Right lobe of liver (tissue), 6 donors: ENCODE measurements at regions not wholly inside any gene's neighbourhood (a gene's known extent, or its start where the extent isn't known, plus 50 kb on each side); places are given as distances from the start of the nearest gene placed in this dataset.
A peak's percentile ranks its signal among the peaks of the same experiment; 100 is the strongest.

Experiments used
- ATAC-seq, 4 donors: fragments of 200-7000 bp; cut with Tn5 transposase; one replicate each; pipeline ENCODE4 v1.9.1; 2020; ENCODE audit warnings: mild to moderate bottlenecking in 4 of 4, moderate library complexity in 4 of 4
- DNase-seq, 3 donors: peaks; one replicate each; pipeline ENCODE4 v3.0.0-alpha.2; 2020
- H3K27ac ChIP-seq, 3 donors: fragments of 200-600 bp; one replicate each; pipeline ENCODE4 v1.8.0; 2022
- H3K27me3 ChIP-seq, 2 donors: fragments of 200-600 bp; one replicate each; pipeline ENCODE4 v1.8.0; 2022
- H3K36me3 ChIP-seq, 4 donors: fragments of 200-600 bp; sonication (generic) in 1 of 4; one replicate each; pipeline versions ENCODE4 v1.5.1 to v1.8.0; 2017 to 2022; ENCODE audit warnings: control low read depth in 1 of 4
- H3K4me1 ChIP-seq, 4 donors: fragments of 200-600 bp; sonication (generic) in 1 of 4; one replicate each; pipeline versions ENCODE4 v1.5.1 to v1.8.0; 2017 to 2022; ENCODE audit warnings: control low read depth in 1 of 4
- H3K4me3 ChIP-seq, 3 donors: fragments of 200-600 bp; one replicate each; pipeline ENCODE4 v1.8.0; 2022
- H3K9me3 ChIP-seq, 4 donors: fragments of 200-600 bp; sonication (generic) in 1 of 4; one replicate each; pipeline versions ENCODE4 v1.5.1 to v1.8.0; 2017 to 2022; ENCODE audit warnings: control low read depth in 1 of 4
- CTCF ChIP-seq, 4 donors: fragments of 200-600 bp in 3 of 4; fragments of 450-650 bp in 1 of 4; IDR thresholded peaks; one replicate each; pipeline versions ENCODE4 v1.5.1 to v1.8.0; 2016 to 2022; ENCODE audit warnings: antibody characterized with exemption in 4 of 4, mild to moderate bottlenecking in 2 of 4
- POLR2A ChIP-seq: fragments of 450-650 bp; IDR thresholded peaks from one replicate; pipeline ENCODE4 v1.6.1; 2017; ENCODE audit warnings: antibody characterized with exemption, mild to moderate bottlenecking
- WGBS: methylation state at CpG from one replicate; pipeline ENCODE4 v1.1.6; 2018; ENCODE audit warnings: low coverage, low lambda C conversion rate; ENCODE audit not compliant: insufficient coverage; ENCODE audit errors: missing lambda C conversion rate; 5-methylcytosine and 5-hydroxymethylcytosine counted together
- intact Hi-C, 2 donors: fragments of 100-400 bp; cut with DNase I; formaldehyde crosslinking; loops; one replicate each; pipeline versions ENCODE4 v1.11.2 to v1.14.1; 2022
- donor health status: DM: no; HTN: yes; CAD: no.
- donor health status: DM: no; HTN: no; CAD: no.
- donor health status: DM: no; HTN: no; CAD: no.
- donor health status: DM: no; HTN: yes; CAD: no.
- donor health status: DM: no; HTN: yes; CAD: no.

DNA sequence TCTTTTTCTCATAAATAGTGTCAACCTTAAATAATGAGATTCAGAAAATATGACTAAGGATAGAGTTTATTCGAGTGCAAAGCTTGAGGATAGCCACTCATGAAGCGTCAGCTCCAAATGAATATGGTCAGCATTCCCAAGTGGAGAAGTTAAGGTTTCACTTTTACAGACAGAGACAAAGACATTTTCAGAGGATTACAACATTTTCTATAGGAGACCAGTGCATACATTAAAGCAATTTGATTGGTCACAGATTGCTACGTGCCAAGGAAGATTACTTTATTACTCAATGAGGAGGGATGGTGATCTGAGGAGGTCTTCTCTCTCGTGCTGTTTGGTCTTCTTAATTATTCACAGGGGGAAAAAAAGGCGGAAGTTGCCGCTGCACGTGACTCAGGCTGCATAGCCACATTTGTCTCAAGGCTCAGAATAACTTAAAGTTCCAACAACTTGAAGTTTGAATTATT, 60.1 kb upstream of the SPATA31C2 start:
- 61% methylated on average over 7 of the region's 7 CpGs for WGBS
- TF ChIP-seq POLR2A, result no peak
- Histone ChIP-seq H3K9me3 (no peaks in the 10 kb centered on the region), H3K36me3 (no peaks in the 10 kb centered on the region), H3K27me3 (no peaks in the 10 kb centered on the region), H3K27ac (peak overlapping the region in 1 of 3 donors; percentile 8), H3K4me1 (peaks cover 0 to 13% (median 0%) of the 10 kb centered on the region in 4 donors), H3K4me3 (no peak overlapping the region)
- ATAC-seq, result no peak
- DNase-seq, result no peak
- intact Hi-C loops, result no loop called here

- intact Hi-C loops, result no loop called here
- 44% methylated on average over 4 of the region's 4 CpGs for WGBS
- no peaks in the 10 kb centered on the region for H3K27me3 ChIP-seq
- DNase-seq (no peak), ATAC-seq (no peak)
- peaks cover 0 to 15% (median 0%) of the 10 kb centered on the region in 4 donors for H3K4me1 ChIP-seq
- H3K4me3 ChIP-seq, result no peak overlapping the region
- peak overlapping the region in 1 of 3 donors; percentile 8 for H3K27ac ChIP-seq
- no peaks in the 10 kb centered on the region for H3K36me3 ChIP-seq
- no peaks in the 10 kb centered on the region for H3K9me3 ChIP-seq
- TF ChIP-seq CTCF (IDR thresholded peaks at IDR 0.05) (no peak), POLR2A (no peak)
Observed at GRCh38 chr9:88197781-88198340, 59.6 kb upstream of the SPATA31C2 start.

DNA sequence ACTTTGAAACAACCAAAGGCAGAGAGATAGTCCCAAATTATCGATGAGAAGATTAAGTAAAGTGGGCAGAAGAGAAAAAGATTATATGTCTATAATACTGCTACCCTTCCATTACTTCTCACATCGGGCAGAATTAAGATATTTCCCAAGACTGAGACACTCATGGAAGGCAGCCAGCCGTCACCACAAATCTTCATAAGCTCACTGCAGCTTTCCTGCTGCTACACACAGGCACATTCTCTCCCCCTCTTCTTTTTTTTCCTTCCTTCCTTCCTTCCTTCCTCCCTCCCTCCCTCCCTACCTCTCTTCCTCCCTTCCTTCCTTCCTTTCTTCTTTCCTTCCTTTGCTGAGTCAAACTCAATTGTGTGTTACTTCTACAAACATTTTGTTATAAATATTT, 58.7 kb upstream of the SPATA31C2 start:
- H3K27me3 ChIP-seq, result no peaks in the 10 kb centered on the region
- no peaks in the 10 kb centered on the region for H3K36me3 ChIP-seq
- no peak overlapping the region for H3K27ac ChIP-seq
- H3K9me3 ChIP-seq, result no peaks in the 10 kb centered on the region
- WGBS, result 37% methylated on average over 3 of the region's 3 CpGs
- intact Hi-C loops, result no loop called here
- H3K4me3 ChIP-seq, result no peak overlapping the region
- DNase-seq (no peak), ATAC-seq (no peak)
- TF ChIP-seq CTCF (IDR thresholded peaks at IDR 0.05) (no peak), POLR2A (no peak)
- H3K4me1 ChIP-seq, result peaks cover 0 to 15% (median 0%) of the 10 kb centered on the region in 4 donors

GRCh38 chr9:88196142-88196790, 58.0 kb upstream of the SPATA31C2 start:
- H3K27me3 ChIP-seq, result no peaks in the 10 kb centered on the region
- DNase-seq, result no peak
- no peak for ATAC-seq

More at GRCh38 chr9:88196142-88196790, 58.0 kb upstream of the SPATA31C2 start:
- no peaks in the 10 kb centered on the region for H3K36me3 ChIP-seq
- TF ChIP-seq CTCF (IDR thresholded peaks at IDR 0.05) (no peak), POLR2A (no peak)
- H3K27ac ChIP-seq, result no peak overlapping the region
- no peaks in the 10 kb centered on the region for H3K9me3 ChIP-seq
- intact Hi-C loops, result no loop called here
- H3K4me1 ChIP-seq, result peaks cover 0 to 15% (median 0%) of the 10 kb centered on the region in 4 donors
- 84% methylated on average over 3 of the region's 5 CpGs for WGBS
- H3K4me3 ChIP-seq, result no peak overlapping the region
